DOHH2 (cell line): ENCODE measurements at regions not wholly inside any gene's neighbourhood (a gene's known extent, or its start where the extent isn't known, plus 50 kb on each side); places are given as distances from the start of the nearest gene placed in this dataset.

ENCODE experiments used
- H3F3A ChIP-seq: fragments of 200-600 bp; sonication (generic), shearing (Covaris generic); 2 replicates; pipeline ENCODE4 v1.6.0; 2016; ENCODE audit warnings: antibody characterized with exemption, mild to moderate bottlenecking; ENCODE audit not compliant: control insufficient read depth, insufficient read depth
- H3K27ac ChIP-seq: fragments of 200-600 bp; sonication (generic); 2 replicates; pipeline ENCODE4 v1.5.1; 2014; ENCODE audit warnings: low read depth, mild to moderate bottlenecking, low read length, moderate library complexity
- H3K27me3 ChIP-seq: fragments of 200-600 bp; sonication (generic); 2 replicates; pipeline ENCODE4 v1.6.1; 2014; ENCODE audit warnings: mild to moderate bottlenecking, low read length, mixed read lengths; ENCODE audit not compliant: control insufficient read depth
- H3K36me3 ChIP-seq: fragments of 200-600 bp; sonication (generic); 2 replicates; pipeline ENCODE4 v1.6.1; 2014; ENCODE audit warnings: mild to moderate bottlenecking, low read length, moderate library complexity, mixed read lengths; ENCODE audit not compliant: control insufficient read depth
- H3K4me1 ChIP-seq: fragments of 200-600 bp; sonication (generic); 2 replicates; pipeline ENCODE4 v1.6.1; 2014; ENCODE audit warnings: mild to moderate bottlenecking, low read length, mixed read lengths; ENCODE audit not compliant: control insufficient read depth
- H3K4me2 ChIP-seq: fragments of 200-600 bp; sonication (generic); 2 replicates; pipeline ENCODE4 v1.6.0; 2014; ENCODE audit warnings: mild to moderate bottlenecking, low read length, moderate library complexity
- H3K4me3 ChIP-seq: fragments of 200-600 bp; sonication (generic); 2 replicates; pipeline ENCODE4 v1.5.1; 2014; ENCODE audit warnings: mild to moderate bottlenecking, low read length, mixed read lengths
- H3K79me2 ChIP-seq: fragments of 200-600 bp; sonication (generic); 2 replicates; pipeline ENCODE4 v1.6.1; 2014; ENCODE audit warnings: mild to moderate bottlenecking, low read length, mixed read lengths; ENCODE audit not compliant: control insufficient read depth
- H3K9me2 ChIP-seq: fragments of 200-600 bp; sonication (generic); replicated peaks from 2 replicates; pipeline ENCODE4 v1.6.1; 2014; ENCODE audit warnings: mild to moderate bottlenecking, low read length, mixed read lengths; ENCODE audit not compliant: control insufficient read depth
- H3K9me3 ChIP-seq: fragments of 200-600 bp; sonication (generic); 2 replicates; pipeline ENCODE4 v1.6.1; 2014; ENCODE audit warnings: antibody characterized with exemption, low read length, mixed read lengths; ENCODE audit not compliant: control insufficient read depth, insufficient read depth
- H4K20me1 ChIP-seq: fragments of 200-600 bp; sonication (generic); 2 replicates; pipeline ENCODE4 v1.6.0; 2014; ENCODE audit warnings: low read depth, mild to moderate bottlenecking, antibody characterized with exemption, low read length, moderate library complexity; ENCODE audit not compliant: control insufficient read depth, insufficient read depth
- EZH2phosphoT487 ChIP-seq: fragments of 200-600 bp; sonication (generic); IDR thresholded peaks from 2 replicates; pipeline ENCODE4 v1.6.1; 2017; ENCODE audit warnings: borderline replicate concordance, mild to moderate bottlenecking, antibody characterized with exemption, low read length, moderate library complexity, mixed read lengths
- TF ChIP-seq, protein P1 (sequence below): fragments of 200-600 bp; sonication (generic); IDR thresholded peaks from one replicate; pipeline ENCODE4 v1.5.1; 2014; ENCODE audit warnings: antibody characterized with exemption, mild to moderate bottlenecking, low read depth, low read length; ENCODE audit not compliant: poor library complexity, severe bottlenecking

DNA sequence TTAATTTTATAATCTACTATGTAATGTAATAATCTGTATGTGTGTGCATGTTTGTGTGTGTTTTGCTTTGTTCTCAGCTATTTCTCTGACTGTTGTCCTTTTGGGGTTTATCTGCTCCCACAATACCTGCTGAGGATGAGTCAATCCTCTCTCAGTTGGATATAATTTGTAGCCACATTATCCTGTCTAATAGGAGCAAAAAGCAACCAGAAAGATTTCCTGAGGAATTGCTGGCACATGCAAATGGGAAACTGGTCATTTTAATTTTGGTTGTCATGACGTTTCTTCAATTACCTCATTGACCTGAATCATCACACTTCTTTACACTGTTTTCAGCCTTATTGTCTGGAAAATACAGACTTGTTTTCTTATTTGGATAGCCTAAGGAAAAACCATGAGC lies 488.4 kb downstream of the KLF5 start:
- H3K4me1 ChIP-seq = no peaks in the 10 kb centered on the region
- H4K20me1 ChIP-seq = no peaks in the 10 kb centered on the region
- H3K9me3 ChIP-seq = no peaks in the 10 kb centered on the region
- H3K9me2 ChIP-seq = no peaks in the 10 kb centered on the region
- H3F3A ChIP-seq = no peaks in the 10 kb centered on the region
- TF ChIP-seq EZH2phosphoT487 = no peak
- TF ChIP-seq, protein P1, sequence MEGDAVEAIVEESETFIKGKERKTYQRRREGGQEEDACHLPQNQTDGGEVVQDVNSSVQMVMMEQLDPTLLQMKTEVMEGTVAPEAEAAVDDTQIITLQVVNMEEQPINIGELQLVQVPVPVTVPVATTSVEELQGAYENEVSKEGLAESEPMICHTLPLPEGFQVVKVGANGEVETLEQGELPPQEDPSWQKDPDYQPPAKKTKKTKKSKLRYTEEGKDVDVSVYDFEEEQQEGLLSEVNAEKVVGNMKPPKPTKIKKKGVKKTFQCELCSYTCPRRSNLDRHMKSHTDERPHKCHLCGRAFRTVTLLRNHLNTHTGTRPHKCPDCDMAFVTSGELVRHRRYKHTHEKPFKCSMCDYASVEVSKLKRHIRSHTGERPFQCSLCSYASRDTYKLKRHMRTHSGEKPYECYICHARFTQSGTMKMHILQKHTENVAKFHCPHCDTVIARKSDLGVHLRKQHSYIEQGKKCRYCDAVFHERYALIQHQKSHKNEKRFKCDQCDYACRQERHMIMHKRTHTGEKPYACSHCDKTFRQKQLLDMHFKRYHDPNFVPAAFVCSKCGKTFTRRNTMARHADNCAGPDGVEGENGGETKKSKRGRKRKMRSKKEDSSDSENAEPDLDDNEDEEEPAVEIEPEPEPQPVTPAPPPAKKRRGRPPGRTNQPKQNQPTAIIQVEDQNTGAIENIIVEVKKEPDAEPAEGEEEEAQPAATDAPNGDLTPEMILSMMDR = no peak
- H3K79me2 ChIP-seq = no peaks in the 10 kb centered on the region
- H3K27me3 ChIP-seq = no peaks in the 10 kb centered on the region
- H3K36me3 ChIP-seq = no peaks in the 10 kb centered on the region
- no peak overlapping the region for H3K4me2 ChIP-seq
- no peak overlapping the region for H3K27ac ChIP-seq
- H3K4me3 ChIP-seq = no peak overlapping the region

DNA sequence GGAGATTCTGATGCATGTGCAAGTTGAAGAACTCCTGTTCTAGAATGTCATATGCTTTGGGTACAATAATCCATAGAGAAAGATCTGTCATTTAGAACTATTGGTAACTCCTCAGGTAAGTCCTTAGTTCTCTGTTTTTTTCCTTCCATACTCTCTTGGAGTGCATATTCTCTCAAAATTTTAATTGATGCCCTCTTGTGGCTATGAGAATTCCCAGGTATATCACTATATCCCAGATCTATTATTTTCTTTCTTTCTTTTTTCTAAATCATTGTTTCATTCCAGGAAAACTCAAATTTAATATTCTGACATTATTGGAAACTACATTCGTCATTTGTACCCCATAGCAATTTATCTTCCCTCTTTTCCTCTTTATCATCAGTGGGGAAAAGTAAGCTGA lies 485.4 kb downstream of the KLF5 start:
- Histone ChIP-seq H3F3A (no peaks in the 10 kb centered on the region), H3K4me3 (no peak overlapping the region), H3K4me1 (no peaks in the 10 kb centered on the region), H4K20me1 (no peaks in the 10 kb centered on the region), H3K4me2 (no peak overlapping the region), H3K9me3 (no peaks in the 10 kb centered on the region), H3K27ac (no peak overlapping the region), H3K79me2 (no peaks in the 10 kb centered on the region), H3K9me2 (no peaks in the 10 kb centered on the region), H3K27me3 (no peaks in the 10 kb centered on the region), H3K36me3 (no peaks in the 10 kb centered on the region)
- TF ChIP-seq, protein P1 = no peak
- no peak for TF ChIP-seq EZH2phosphoT487

DNA sequence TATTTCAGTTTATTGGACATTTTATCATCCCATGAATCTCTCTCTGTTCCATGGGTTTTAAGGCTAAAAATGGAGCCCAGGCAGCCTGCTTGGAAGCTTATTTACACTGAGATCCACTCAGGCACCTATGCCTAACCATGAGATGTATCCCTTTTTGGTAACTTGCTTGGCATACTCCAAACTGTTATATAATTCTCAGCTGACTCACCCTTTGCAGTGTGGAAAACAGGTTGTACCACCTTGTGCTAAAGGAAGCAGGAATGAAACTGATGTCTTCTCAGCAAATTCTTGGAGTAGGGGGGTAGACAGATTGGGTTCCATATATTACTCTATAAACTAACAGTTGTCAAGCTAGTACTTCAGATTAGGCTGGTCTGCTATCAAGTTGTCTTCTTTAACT lies 483.6 kb downstream of the KLF5 start:
- H3K36me3 ChIP-seq = no peaks in the 10 kb centered on the region
- no peaks in the 10 kb centered on the region for H3K9me3 ChIP-seq
- H3K27me3 ChIP-seq = no peaks in the 10 kb centered on the region
- H3K27ac ChIP-seq = no peak overlapping the region
- H3K9me2 ChIP-seq = no peaks in the 10 kb centered on the region
- TF ChIP-seq EZH2phosphoT487 = no peak
- TF ChIP-seq, protein P1 = no peak
- H3K4me1 ChIP-seq = no peaks in the 10 kb centered on the region
- H4K20me1 ChIP-seq = no peaks in the 10 kb centered on the region
- no peak overlapping the region for H3K4me3 ChIP-seq
- H3F3A ChIP-seq = no peaks in the 10 kb centered on the region
- H3K79me2 ChIP-seq = no peaks in the 10 kb centered on the region
- no peak overlapping the region for H3K4me2 ChIP-seq

DNA sequence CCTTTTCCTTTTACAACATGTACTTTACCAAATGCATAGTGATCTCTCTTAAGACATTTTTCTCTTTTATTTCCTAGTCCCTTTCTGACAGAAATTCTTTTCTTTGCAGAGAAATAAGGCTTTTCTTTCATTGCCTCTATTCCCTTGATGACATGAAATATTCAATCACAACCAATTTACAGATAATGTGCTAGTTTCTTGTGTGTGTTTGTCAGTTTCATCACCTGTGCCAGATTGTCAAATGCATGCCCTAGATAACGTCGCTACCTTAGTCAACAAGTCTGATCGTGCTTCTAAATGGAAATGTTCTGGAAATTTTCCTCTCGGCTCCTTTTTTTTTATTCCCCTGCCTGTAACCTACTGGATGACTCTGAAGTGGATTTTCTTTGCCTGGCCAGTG lies 478.1 kb downstream of the KLF5 start:
- Histone ChIP-seq H3K4me3 (no peak overlapping the region), H4K20me1 (no peaks in the 10 kb centered on the region), H3K9me3 (no peaks in the 10 kb centered on the region), H3K4me2 (no peak overlapping the region), H3K27me3 (no peaks in the 10 kb centered on the region), H3K9me2 (no peaks in the 10 kb centered on the region), H3K79me2 (no peaks in the 10 kb centered on the region), H3F3A (no peaks in the 10 kb centered on the region), H3K4me1 (no peaks in the 10 kb centered on the region), H3K27ac (no peak overlapping the region), H3K36me3 (no peaks in the 10 kb centered on the region)
- no peak for TF ChIP-seq EZH2phosphoT487
- TF ChIP-seq, protein P1 = no peak
